AG04449 (cell line): ENCODE measurements at regions not wholly inside any gene's neighbourhood (a gene's known extent, or its start where the extent isn't known, plus 50 kb on each side); places are given as distances from the start of the nearest gene placed in this dataset.

Experiments
- CTCF ChIA-PET: fragments of 350-600 bp; formaldehyde crosslinking; extraction: SDS; loops from one replicate; lab custom pipeline; 2021; ENCODE audit warnings: antibody characterized with exemption; lab: Yijun Ruan, JAX
- POLR2A ChIA-PET: fragments of 400-600, 350-600 bp; formaldehyde crosslinking; extraction: SDS; loops from one replicate; lab custom pipeline; 2020; ENCODE audit warnings: antibody characterized with exemption, inconsistent platforms; lab: Yijun Ruan, JAX
- DNase-seq: peaks from one replicate; pipeline ENCODE4 v3.0.0-alpha.2; 2010; ENCODE audit warnings: low read depth, low spot score
- H3K4me3 ChIP-seq: 2 replicates; pipeline ENCODE4 v1.5.1; 2011; ENCODE audit warnings: low read depth, mild to moderate bottlenecking, control low read depth, low read length
- TF ChIP-seq, protein P1 (sequence below): IDR thresholded peaks from one replicate; pipeline ENCODE4 v1.5.1; 2011; ENCODE audit warnings: mild to moderate bottlenecking, moderate library complexity, low read length, control low read depth, inconsistent platforms; ENCODE audit not compliant: insufficient read depth; ENCODE audit errors: missing control alignments

DNA sequence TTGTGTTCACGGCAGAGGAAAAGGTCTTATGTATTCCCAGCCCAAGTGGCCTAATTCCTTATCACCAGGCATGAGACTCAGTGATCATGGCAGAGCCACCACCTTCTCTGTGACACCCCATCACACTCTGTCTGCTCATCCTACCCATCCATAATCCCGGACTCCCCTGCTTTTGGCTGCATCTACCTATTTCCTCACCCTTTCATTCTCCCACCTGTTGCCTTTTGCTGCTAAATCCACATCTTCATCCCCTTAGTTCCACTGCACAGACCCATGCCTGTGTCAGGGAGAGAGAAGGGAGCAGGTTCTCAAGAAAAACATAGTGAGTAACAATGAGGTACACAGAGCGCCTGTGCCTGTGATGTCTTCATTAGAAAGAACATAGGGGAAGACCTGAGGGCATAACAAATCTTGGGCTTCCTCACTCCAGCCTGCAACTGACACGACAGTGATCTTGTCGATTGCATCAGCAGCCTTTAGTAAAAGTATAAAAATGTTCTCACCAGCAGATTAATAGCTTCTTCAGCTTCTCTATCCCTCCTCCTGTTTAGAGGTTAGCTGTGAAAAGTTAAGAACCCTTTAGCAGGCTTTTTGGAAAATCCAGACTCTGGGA is 246.5 kb upstream of the SPRED2 start:
- no peak overlapping the region for H3K4me3 ChIP-seq
- POLR2A ChIA-PET: no interaction called here

DNA sequence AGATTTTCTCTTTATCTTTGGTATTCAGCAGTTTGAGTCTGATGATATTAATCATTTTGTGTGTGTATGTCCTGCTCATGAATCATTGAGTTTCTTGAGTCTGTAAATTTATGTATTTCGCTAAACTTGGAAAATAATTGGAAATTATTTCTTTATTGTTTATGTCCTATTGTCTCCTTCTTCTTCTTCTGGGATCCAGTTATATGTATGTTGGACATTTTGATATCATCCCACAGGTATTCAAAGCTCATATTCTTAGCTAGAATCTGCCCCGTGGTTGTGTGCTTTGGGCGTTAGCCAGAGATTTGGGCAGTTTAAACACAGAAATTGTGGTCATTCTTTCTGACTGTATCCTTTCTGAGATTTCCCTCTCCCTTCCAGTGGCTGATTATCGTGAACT is 243.0 kb upstream of the SPRED2 start:
- ChIA-PET CTCF (no interaction called here), POLR2A (no interaction called here)
- TF ChIP-seq, protein P1, sequence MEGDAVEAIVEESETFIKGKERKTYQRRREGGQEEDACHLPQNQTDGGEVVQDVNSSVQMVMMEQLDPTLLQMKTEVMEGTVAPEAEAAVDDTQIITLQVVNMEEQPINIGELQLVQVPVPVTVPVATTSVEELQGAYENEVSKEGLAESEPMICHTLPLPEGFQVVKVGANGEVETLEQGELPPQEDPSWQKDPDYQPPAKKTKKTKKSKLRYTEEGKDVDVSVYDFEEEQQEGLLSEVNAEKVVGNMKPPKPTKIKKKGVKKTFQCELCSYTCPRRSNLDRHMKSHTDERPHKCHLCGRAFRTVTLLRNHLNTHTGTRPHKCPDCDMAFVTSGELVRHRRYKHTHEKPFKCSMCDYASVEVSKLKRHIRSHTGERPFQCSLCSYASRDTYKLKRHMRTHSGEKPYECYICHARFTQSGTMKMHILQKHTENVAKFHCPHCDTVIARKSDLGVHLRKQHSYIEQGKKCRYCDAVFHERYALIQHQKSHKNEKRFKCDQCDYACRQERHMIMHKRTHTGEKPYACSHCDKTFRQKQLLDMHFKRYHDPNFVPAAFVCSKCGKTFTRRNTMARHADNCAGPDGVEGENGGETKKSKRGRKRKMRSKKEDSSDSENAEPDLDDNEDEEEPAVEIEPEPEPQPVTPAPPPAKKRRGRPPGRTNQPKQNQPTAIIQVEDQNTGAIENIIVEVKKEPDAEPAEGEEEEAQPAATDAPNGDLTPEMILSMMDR: no peak
- DNase-seq: no peak
- no peak overlapping the region for H3K4me3 ChIP-seq

More for the DNA sequence above, 246.5 kb upstream of the SPRED2 start:
- TF ChIP-seq, protein P1: no peak
- no peak for DNase-seq
- CTCF ChIA-PET: no interaction called here

DNA sequence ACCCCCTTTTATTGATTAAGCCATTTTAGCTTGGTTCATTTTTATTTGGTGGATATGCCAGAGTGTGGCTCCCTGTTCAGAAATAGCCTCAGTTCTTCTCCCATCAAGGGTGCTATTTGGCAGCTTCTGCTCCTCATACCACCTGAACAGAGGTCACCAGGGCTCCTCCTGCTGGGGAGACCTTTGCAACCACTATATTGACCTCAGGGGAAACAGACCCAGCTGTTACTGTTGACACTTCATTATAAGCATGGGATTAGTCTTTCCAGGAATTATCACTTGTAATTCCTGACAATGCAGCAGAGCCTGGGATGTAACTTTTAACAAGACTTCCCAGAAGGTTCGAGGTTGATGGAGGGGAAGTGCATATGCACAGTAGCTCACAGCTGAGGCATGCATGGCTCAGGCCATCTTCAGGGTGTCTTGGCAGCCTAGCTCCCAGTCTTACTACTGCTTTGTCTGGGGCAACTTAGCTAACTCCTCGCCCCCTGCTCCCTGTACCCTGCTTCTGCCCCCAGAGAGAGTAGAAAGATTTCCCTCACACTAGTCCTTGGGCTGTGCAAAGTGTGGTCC is 239.4 kb upstream of the SPRED2 start:
- ChIA-PET POLR2A (no interaction called here), CTCF (no interaction called here)
- no peak for DNase-seq
- no peak overlapping the region for H3K4me3 ChIP-seq
- TF ChIP-seq, protein P1: no peak

DNA sequence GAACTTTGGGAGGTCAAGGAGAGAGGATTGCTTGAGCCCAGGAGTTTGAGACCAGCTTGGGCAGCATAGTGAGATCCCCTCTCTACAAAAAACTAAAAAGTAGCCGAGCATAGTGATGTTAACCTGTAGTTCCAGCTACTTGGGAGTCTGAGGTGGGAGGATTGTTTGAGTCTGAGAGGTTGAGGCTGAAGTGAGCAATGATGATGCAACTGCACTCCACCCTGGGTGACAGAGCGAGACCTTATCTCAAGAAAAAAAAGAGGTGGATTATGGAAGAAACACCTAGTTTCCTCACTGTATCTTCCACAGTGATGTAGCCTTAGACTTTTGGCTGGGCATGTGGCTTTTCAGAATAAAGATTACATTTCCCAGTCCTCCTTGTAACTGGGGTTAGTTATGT is 237.2 kb upstream of the SPRED2 start:
- ChIA-PET POLR2A (no interaction called here), CTCF (no interaction called here)
- no peak overlapping the region for H3K4me3 ChIP-seq
- TF ChIP-seq, protein P1: no peak
- no peak for DNase-seq

DNA sequence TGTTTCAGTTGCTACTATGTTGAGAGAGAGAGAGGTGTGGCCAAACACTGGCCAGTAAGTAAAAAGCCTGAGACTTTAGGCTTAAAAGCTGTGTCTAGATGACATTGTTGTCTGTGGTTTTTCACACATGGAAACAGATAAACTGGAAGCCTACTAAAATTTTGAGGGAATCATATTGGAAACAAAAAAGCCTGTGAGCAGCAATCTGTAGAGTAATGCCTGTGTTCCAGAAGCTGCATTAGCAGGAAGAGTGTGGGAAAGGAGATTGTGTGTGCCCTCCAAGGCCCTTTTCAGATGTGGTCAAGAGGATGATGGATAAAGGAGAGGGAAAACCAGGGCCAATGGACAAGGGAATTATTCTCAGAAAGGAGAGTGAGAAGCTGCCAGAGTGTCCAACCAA is 236.3 kb upstream of the SPRED2 start:
- H3K4me3 ChIP-seq: no peak overlapping the region
- TF ChIP-seq, protein P1: no peak
- ChIA-PET POLR2A (no interaction called here), CTCF (interaction anchor here (1.2 to 1.5 kb wide), 2 partner anchors 8 to 28 kb away, joined by 3 read pairs; no protein-coding TSS in a partner anchor)
- no peak for DNase-seq

DNA sequence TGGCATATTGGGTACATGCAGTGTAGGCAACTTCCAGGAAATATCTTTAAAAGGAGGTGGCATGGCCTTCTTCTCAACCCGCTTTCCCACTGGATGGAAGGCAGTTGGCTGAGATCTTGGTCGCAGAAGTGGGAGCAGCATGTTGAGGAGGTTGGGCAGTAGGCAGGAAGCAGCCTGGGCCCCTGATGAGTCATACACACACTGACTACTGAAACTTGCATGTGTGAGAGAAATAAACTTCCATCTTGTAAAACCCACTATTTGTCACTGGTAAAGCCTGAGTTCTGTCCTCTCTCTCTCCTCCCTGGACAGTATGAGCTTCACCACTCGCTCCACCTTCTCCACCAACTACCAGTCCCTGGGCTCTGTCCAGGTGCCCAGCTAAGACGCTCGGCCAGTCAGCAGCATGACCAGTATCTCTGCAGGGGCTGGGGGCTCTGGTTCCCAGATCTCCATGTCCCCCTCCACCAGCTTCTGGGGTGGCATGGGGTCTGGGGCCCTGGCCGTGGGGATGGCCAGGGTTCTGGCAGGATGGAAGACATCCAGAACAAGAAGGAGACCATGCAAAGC is 233.8 kb upstream of the SPRED2 start:
- DNase-seq: no peak
- TF ChIP-seq, protein P1: no peak
- CTCF ChIA-PET: interaction anchor here (2.1 kb wide), 1 partner anchor 11 kb away, joined by 6 read pairs; no protein-coding TSS in a partner anchor
- POLR2A ChIA-PET: interaction anchor here (0.6 kb wide), 1 partner anchor 9 kb away, joined by 3 read pairs; no protein-coding TSS in a partner anchor
- H3K4me3 ChIP-seq: no peak overlapping the region
